Activated CD4-positive, CD25-positive, alpha-beta regulatory T cell treated with anti-CD3 and anti-CD28 coated beads, Interleukin-2, amount 50 U/mL, for 16 hours (primary cell): ENCODE measurements at regions not wholly inside any gene's neighbourhood (a gene's known extent, or its start where the extent isn't known, plus 50 kb on each side); places are given as distances from the start of the nearest gene placed in this dataset.

Experiments
- DNase-seq: peaks from one replicate; pipeline ENCODE4 v3.0.0-alpha.2; 2020; ENCODE audit warnings: low read depth, low spot score

DNA sequence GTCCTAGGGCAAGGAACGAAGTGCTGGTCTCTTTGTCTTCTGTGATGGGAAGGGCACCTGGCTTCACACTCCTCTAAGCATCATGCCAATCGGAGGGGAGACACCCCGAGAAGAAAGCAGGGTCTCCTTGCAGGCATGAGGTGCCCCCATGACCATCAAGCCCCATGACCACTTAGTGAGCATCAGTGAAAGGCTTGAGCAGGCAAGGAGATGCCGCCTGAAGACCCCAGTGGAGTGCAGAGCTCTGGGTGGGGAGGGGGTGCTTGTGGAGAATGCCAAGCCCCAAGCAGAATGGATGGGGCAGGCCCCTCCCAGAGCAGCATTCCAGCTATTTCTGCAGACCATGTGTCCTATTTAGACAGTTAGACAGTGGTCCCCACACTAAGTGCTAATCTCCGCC, 232.7 kb upstream of the TNRC6C start:
- no peak for DNase-seq

DNA sequence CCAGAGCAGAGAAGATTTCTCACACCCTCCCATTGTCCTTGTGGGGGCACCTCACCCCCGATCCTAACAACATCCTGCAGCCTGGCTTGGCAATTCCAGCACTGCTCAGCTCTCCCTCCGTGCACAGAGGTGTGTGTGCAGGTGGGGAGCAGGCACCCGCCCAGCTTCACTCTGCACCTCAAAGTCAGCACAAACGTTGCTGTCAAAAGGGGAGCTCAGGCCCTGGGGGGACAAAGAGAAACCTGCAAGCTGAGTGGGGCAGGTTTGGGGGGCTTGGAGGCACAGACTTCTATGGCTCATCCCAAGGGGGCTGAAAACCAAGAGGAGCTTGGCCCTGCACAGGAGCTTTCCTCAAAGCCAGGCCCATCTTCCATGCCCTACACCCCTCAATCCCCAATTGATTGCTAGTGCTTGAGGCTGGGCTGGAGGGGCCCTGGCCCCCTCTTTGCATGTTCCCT, 231.9 kb upstream of the TNRC6C start:
- no peak for DNase-seq

DNA sequence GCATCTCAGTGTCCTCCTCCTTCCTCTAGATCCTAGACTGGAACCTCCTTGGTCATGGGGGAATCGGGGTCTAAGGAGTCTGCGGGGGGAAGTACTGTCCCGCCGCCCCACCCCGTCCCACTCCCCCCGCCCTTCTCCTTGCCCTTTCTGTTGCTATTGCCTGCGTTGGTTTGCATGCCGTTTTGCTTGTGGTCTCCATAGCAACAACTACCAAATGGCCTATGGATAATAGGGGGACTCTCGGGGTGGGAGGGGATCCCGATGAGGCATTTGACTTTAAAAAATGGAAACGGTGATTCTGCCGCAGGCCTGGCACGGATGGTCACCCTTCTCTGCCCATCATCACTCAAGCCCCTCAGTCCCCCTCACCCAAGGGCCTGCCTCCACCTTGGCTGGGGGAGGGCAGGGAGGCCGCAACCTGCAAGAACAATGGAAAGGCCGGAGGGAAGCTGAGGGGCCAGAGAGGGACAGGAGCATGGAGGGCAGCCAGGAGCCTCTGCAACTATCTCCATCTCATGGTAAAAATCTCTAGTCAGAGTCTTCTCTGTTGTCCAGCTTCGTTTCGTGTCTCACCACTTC, 231.4 kb upstream of the TNRC6C start:
- no peak for DNase-seq

DNA sequence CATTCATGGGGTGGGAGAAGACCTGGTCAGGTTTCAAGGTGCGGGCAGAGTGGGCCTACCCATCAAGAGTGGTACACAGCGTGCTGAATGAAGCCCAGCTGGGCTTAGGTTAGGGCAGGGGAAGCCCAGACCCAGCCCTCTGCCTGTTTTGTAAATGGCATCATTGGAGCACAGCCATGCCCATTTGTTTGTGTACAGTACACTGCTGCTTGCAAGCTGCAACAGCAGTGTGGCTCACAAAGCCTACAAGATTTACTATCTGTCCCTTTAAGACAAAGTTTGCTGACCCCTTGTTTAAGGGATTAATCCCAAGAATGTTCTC, 230.1 kb upstream of the TNRC6C start:
- no peak for DNase-seq

DNA sequence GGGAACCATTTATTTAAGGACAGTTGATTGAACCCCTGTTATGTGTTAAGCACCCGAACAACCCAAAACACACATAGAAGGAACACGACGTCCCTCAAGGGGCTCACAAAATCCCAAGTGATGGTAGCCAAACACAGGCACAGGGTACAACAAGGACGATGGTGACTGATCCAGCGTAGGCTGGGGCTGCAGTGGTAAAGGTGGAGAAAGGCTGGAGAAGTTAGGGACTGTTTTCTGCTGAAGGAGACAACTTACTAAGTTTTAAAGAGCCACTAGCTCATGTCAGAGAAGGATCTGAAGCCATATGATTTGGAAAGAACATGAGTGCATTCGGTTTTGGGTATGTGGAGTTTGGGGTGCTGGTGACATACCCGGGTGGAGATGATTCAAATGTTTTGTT, 229.6 kb upstream of the TNRC6C start:
- DNase-seq, result no peak

DNA sequence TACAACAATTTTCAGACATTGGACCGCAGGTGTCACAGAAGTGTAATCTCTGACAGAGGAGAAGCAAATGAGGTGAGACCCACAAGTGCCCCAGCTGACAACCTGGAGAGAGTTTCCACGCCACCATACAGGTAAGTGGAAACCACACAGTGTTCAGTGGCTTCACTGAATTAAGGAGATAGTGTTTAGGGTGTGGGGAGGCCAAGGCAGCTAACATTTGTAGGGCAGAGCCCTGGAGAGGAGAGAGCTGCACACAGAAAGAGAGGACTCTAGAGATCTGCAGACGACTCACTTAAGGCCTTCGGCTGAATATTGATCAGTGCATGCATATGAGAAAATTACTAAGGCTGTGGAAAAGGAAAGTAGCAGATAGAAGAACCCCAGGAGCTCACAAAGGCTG, 228.9 kb upstream of the TNRC6C start:
- DNase-seq, result no peak

DNA sequence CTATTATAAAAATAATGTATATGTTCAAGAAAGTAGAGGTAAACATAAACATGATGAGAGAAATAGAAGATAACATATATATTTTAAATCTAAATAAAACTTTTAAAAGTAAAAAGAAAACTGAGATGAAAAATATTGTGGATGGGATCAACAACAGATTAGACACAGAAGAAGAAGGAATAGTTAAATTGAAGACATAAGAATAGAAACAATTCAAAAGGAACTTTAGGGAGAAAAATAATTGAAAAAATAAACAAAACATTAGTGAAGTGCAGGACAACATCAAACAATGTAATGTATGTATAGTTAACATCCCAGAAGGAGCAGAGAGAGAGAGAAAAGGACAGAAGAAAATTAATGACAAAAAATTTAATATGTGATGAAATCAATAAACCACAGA, 228.1 kb upstream of the TNRC6C start:
- no peak for DNase-seq

DNA sequence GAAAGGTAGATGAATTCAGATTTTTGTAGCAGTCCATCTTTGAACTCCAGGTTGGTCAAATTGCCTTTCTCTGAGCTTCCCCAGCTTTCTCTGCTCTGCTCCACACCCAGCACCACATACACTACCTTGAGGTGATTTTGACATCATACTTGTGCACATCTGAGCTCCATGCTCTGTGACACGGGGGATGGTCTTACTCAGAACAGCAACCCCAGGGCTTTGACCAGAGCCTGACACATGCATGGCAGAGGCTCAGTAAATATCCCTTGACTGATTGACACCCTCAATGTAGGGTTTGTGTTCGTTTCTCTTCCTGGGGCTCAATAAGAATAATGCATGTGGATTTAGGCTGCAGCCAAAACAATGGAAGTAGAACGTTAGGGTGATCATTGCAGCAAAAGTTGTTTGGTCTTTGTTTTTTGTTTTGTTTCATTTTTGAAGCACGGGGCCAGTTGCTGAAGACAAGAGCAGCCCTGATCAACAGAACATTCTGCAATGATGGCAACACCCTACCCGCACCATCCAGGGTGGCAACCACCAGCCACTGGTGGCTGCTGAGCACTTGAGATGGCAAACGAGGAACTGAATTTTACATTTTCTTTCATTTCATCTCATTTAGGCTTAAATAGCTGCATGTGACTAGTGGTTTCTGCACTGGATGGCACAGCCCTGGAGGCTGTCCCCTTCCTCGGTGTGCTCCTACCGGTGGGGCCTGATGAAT, 224.8 kb upstream of the TNRC6C start:
- no peak for DNase-seq

DNA sequence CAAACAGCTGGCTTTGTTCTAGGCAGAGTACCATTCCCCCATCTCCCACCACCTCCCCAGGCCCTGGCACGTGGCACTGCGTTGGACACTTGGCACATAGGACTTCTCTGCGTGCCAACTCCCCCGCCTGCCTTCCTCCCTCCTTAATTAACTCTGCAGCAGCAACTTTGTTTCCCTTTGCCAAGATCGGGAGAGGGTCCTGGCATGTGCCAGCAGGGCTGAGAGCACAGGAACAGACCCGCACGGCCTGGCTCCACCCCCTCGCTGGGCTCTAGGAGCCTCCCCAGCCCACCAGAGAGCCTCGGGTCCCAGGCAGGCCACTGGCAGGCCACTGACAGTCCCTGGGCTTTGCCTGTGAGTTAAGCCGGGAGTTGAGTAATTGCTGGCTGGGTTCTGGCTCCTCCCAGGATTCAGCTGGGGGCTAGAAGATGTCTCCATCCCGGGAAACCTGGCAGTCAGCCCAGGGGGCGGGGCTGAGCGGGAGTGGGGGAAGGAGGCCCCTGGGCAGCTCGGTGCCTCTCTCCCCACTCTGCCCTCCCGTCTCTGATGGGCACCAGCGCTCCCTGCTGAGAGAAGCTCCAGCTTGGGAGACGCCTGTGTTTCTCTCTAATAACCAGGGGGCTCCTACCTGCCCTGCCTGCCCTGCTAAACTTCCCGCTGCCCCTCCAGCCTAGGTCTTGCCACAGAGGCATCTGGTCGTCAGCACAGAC, 224.0 kb upstream of the TNRC6C start:
- DNase-seq, result no peak

DNA sequence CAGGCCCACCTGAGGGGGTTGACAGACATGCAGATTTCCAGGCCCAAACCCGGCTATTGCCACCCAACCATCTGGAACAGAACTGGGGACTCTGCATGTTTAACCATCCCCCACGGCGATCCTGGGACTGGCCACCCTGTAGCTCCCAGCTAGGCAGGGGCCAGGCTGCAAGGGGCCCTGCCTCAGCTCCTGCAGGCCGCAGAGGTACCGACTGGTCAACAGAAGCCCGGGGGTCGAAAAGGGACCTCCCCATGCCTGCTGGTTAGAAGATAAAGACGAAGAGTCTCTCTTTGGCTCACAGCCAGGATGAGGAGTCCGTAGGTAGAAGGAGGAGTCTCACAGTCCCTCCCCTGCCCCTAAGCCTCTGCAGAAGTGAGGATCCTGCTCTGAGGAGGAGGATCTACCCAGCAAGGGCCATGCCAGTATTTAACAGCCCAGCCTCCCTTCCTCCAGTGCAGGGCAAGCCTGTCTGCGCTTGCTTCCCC, 223.4 kb upstream of the TNRC6C start:
- DNase-seq, result no peak

DNA sequence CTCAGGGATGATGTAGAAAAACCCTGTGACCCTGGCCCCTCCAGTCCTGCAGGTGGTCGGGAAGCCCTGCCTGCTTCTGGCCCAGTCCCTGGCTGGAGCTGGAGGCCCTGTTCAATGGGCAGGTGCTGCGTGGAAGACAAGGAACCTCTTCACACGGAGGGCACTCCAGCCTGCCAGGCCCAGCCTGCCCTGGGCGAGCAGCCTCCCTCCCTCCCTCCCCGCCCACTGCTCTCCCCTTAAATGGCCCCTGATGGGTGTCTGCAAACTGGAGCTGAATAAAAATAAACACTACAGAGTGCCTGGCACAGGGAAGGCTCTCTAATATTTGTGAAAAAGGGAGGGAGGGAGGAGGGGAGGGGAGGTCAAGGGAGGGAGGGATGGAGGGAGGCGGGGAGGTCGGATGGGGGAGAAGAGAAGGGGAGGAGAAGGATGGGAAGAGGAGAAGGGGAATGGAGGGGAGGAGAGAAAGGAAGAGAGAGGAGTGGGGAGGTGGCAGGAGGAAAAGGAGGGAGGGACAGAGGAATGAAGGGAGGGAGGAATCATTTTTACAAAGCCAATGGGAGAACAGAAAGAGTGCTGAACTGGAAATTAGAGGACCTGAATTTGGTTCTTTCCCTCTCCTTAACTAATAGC, 222.8 kb upstream of the TNRC6C start:
- DNase-seq, result no peak

DNA sequence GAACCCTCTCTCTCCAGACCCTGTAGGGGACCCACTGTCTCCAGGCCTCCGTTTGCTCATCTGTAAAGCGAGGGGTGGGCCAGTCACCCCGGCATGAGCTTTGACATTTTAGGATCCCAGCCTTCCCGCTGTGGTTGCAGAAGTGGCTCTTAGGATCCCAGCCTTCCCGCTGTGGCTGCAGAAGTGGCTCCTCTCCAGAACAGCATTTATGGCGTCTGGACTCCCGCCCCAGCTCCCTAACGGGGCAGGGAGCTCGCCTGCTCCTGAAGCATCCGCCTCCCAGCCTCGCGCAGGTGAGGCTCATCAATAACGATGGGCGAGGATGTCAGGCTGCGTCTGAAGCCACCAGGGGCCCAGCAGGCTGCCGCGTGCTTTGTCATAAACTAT, 222.3 kb upstream of the TNRC6C start:
- no peak for DNase-seq

DNA sequence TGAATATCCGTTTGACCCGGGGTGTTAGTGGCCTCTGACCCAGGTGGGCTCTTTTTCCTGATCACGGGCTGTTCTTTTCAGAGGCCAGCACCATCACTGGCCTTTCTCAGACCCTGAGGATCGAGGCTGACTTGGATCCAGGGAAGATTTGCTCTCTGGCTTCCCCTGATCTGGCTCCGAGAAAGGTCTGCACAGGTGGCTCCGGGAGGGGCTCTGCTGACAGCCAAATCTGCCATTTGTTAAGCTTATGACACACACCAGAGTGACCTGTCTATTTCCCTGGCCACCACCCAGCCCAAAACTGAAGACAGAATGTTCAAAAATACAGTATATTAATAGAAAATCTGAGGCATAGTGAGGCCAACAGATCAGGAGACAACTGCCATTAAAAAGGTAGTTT, 221.8 kb upstream of the TNRC6C start:
- DNase-seq, result no peak

DNA sequence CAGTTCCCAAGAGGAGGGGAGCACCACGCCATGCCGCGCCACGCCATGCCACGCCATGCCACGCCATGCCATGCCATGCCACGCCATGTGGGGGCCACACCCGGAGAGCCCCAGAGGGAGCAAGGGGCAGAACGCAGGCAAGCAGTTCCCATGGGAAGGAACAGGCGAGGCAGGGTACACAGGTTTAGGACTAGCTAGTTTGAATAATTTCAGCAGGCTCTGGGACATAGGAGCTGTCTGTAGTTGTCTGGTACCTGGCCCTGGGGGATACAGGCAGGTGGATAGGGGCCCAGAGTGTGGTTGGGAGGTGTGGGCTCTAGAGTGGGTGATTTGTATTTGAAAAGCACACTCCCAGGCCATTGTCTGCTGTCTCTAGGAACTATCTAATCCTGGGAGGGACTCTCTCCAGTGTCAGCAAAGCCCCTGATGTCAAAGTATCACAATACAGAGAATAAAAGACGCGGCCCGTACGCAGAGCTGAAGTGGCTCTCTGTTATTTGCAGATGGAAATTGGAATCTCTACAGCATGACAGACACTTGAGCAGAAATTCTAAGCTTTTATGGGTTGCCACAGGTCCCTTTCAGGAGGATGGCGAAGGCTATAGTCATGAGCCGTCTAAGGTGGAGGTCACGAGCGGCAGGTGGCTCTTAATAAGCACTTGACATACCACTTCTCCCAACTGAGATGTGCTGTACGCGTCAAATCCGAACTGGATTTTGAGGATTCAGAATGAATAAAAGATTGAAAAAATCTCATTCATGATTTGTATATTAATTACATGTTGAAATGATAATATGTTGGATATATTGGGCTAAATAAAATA, 220.8 kb upstream of the TNRC6C start:
- no peak for DNase-seq

DNA sequence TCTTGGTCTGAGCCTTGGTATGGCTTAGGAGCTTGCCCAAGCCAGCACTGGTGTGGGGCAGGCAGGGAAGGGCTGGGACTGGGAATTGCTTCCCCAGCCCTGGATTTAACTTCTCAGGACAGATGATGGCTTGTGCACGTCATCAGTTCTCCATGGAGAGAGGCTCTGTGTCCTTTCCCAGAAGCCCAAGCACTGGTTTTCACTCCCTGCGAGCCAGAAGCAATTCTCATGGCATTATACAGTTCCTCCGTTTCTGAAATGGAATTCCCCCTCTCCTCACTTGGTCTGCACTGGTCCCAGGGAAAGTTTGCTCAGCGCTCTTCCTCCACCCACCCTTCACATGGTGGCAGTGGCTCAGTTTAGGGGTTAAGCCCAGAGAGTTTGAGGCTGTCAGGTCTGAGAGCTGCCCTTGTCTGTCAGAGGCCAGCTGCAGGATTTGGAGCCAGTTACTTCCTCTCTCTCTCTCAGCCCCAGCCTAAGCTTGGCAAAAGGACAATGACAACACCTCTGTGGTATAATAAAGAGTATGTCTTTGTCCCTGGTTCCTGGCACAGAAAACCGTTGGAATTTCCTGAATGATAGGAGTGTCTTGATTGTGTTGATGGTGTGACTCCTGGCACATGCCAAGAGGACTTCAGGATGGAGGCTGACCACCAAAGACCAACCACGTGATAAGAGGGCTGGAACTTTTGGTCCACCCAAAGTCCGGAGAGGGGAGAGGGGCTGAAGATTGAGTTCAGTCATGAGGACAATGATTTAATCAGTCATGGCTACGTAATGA, 219.6 kb upstream of the TNRC6C start:
- no peak for DNase-seq

DNA sequence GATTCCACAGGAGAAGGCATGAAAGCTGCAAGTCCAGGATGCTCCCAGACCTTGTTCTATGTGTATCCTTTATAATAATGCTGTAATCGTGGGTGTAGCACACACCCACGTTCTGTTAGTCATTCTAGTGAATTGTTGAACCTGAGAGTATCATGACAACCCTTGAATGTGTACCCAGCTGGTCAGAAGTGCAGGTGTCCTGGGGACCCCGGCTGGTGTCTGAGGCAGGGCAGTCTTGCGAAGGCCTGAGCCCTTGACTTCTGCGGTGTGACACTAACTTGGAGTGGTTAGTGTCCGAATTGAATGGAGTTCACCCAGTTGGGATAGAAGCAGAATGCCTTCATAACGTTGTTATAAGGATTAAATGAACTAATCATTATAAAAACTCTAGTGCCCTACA, 218.0 kb upstream of the TNRC6C start:
- no peak for DNase-seq

DNA sequence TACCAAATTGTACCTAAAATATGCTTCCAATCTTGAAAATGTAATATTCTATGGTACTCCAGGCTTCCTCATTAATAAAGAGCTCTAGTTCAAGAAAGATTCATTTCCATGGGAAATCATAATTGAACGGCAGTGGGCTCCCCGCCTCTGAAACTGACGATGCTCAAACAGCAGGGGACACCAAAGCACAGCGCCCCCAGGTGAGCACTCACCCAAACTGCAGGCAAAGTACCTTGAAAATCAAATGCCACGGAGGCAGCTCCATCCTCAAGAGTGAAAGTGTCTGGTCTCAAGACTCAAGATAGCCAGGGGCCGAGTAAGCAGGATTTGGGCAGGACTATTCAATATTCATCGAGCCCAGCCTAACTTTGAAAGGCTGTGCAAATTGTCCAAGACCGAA, 217.4 kb upstream of the TNRC6C start:
- no peak for DNase-seq

DNA sequence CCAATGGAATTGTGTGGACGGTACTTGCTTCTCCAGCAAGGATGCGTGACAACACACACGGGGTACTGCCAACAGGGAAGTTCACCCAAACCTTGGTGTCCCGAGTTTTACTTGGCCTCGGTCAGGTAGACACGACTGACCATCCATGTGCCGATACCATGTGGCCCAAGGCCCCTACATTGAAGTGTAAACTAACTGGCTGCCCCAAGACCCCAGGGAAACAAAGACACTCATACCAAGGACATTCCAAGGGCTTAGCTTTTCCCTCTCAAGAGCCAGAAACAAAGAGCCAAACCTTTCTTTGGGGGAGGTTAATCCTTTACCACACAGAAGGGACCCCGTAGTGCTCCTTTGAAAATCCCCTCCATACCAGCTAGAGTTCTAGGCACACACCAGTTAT, 215.9 kb upstream of the TNRC6C start:
- DNase-seq, result no peak

DNA sequence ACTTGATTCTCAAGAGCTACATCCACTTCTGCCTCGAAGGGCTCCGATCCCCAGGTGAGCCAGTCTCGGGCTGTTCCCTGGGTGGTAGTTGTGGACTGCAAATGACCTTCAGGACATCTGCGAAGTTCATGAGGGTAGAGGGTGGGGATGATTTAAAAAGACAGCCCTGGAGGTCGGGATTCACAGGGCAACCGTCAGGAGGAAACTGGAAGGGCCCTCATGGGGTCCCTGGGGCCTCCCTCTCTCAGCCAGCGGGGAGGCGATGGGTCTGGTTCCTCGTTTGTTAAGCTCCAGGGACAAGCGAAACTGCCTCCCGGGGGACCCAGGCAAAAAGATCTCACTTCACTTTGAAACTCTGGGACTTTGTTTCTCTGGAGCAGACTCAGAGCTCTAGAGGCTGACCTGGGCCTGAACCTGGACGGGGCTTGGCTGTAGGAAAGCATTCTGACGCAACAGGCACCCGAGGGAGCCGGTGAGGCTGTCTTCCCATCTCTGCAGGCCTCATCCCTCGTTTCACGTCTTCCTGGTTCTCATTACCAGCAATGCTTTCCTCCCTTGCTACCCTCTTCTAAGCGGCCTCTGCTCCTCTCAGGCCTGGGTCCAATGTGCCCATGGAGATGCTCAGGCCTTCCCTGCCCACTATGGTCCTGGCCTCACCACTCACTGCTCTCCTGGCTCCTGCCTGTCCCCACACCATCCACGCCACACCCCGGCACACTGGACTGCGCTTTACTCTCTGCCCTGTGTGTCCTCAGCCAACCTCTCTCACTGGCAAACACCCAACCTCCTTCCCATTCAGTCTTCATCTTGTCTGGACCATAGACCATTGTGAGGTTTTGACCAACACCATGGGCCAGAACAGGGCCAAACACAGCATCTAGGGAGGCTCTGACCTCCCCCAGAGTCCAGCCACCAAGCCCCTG, 214.2 kb upstream of the TNRC6C start:
- no peak for DNase-seq

DNA sequence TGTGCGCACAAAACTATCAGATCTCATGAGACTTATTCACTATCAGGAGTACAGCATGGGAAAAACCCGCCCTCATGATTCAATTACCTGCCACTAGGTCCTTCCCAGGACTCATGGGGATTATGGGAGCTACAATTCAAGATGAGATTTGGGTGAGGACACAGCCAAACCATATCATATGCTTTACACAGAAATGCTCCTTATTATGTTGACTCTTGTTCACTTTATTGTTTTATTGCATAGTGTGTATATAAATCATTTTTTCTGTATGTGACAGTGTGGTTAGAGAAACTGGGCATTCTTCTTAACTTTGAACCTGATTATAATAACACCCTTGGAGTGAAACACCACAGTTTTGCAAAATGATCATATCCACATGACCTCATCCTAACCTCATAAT, 212.8 kb upstream of the TNRC6C start:
- DNase-seq, result no peak
